GM12878 (cell line): ENCODE measurements at regions not wholly inside any gene's neighbourhood (a gene's known extent, or its start where the extent isn't known, plus 50 kb on each side); places are given as distances from the start of the nearest gene placed in this dataset.

Experiments
- ATAC-seq: fragments of 200-7000 bp; cut with Tn5 transposase; 3 replicates; pipeline ENCODE4 v1.9.1; 2020; ENCODE audit warnings: mild to moderate bottlenecking, moderate library complexity
- BruUV-seq: library from RNA; stranded (reverse); fragments of 400-500 nt; replicated peaks from 2 replicates; lab custom pipeline; 2021; lab: Mats Ljungman, UMichigan
- CTCF ChIA-PET: fragments of 300-600 bp; sonication (Branson Sonifier 250); formaldehyde crosslinking; extraction: SDS; loops from one replicate; lab custom pipeline; 2021; ENCODE audit warnings: inconsistent platforms; lab: Yijun Ruan, JAX
- POLR2A ChIA-PET: fragments of 350-600 bp; formaldehyde crosslinking; extraction: SDS; loops from one replicate; lab custom pipeline; 2021; ENCODE audit warnings: inconsistent platforms; lab: Charles Lee
- RAD21 ChIA-PET: fragments of 300-600 bp; sonication (Branson Sonifier 250); formaldehyde crosslinking; loops from one replicate; lab custom pipeline; 2023; ENCODE audit warnings: antibody characterized with exemption; ENCODE audit not compliant: unreplicated experiment; lab: Charles Lee
- SMC1A ChIA-PET: fragments of 300-600 bp; sonication (Branson Sonifier 250); formaldehyde crosslinking; loops from one replicate; lab custom pipeline; 2023; ENCODE audit not compliant: unreplicated experiment, uncharacterized antibody; lab: Charles Lee
- DNase-seq: peaks from one replicate; pipeline ENCODE4 v3.0.0-alpha.2; 2011; ENCODE audit warnings: low read depth, low spot score
- FAIRE-seq: peaks from 3 replicates; lab custom pipeline; 2011; peaks lifted over from hg19 to GRCh38; lab: Jason Lieb, UNC
- H2AFZ ChIP-seq: 2 replicates; pipeline ENCODE4 v1.6.0; 2011; ENCODE audit warnings: low read depth, low read length, control low read depth; ENCODE audit not compliant: control insufficient read depth
- H3K27ac ChIP-seq: 2 replicates; pipeline ENCODE4 v1.5.1; 2011; ENCODE audit warnings: control low read depth; ENCODE audit not compliant: control insufficient read depth, insufficient read depth
- H3K27me3 ChIP-seq, 2 experiments: replicated peaks in 1 of 2; 2 replicates each; pipeline versions ENCODE4 v1.6.0 to v1.6.1; 2011; ENCODE audit warnings: low read length in 1 of 2; ENCODE audit not compliant: control insufficient read depth in 2 of 2, insufficient read depth in 2 of 2
- H3K36me3 ChIP-seq, 2 experiments: 2 replicates each; pipeline ENCODE4 v1.5.1; 2011; ENCODE audit warnings: low read length in 1 of 2; ENCODE audit not compliant: control insufficient read depth in 2 of 2, insufficient read depth in 2 of 2
- H3K4me1 ChIP-seq: 2 replicates; pipeline ENCODE4 v1.6.1; 2011; ENCODE audit warnings: mild to moderate bottlenecking, low read length, moderate library complexity, mixed read lengths; ENCODE audit not compliant: control insufficient read depth, insufficient read depth
- H3K4me2 ChIP-seq: 2 replicates; pipeline ENCODE4 v1.6.0; 2011; ENCODE audit warnings: control low read depth; ENCODE audit not compliant: control insufficient read depth, insufficient read depth
- H3K4me3 ChIP-seq: fragments of 200-600 bp; sonication (generic); 2 replicates; pipeline ENCODE4 v1.5.1; 2016
- H3K79me2 ChIP-seq: 2 replicates; pipeline ENCODE4 v1.6.0; 2011; ENCODE audit warnings: low read length; ENCODE audit not compliant: control insufficient read depth, insufficient read depth
- H3K9ac ChIP-seq: 2 replicates; pipeline ENCODE4 v1.8.0; 2011; ENCODE audit warnings: low read length, control low read depth, mixed read lengths; ENCODE audit not compliant: control insufficient read depth, insufficient read depth
- H3K9me3 ChIP-seq: replicated peaks from 3 replicates; pipeline ENCODE4 v1.5.1; 2011; ENCODE audit warnings: mild to moderate bottlenecking, low read length; ENCODE audit not compliant: control insufficient read depth, insufficient read depth
- H4K20me1 ChIP-seq: 2 replicates; pipeline ENCODE4 v1.6.0; 2011; ENCODE audit not compliant: control insufficient read depth, insufficient read depth
- BACH1 ChIP-seq: fragments of 450-650 bp; IDR thresholded peaks from 2 replicates; pipeline ENCODE4 v1.6.1; 2017; ENCODE audit warnings: mild to moderate bottlenecking, borderline replicate concordance
- BCL11A ChIP-seq: IDR thresholded peaks from 2 replicates; pipeline ENCODE4 v1.6.1; 2011; ENCODE audit warnings: low read depth, low read length
- RBBP5 ChIP-seq: fragments of 200-600 bp; sonication (generic); conservative IDR thresholded peaks from 2 replicates; pipeline ENCODE4 v1.6.1; 2016
- RUNX3 ChIP-seq: IDR thresholded peaks from 2 replicates; pipeline ENCODE4 v1.6.1; 2012; ENCODE audit warnings: low read length, inconsistent platforms
- SKIL ChIP-seq: fragments of 450-650 bp; IDR thresholded peaks from 2 replicates; pipeline ENCODE4 v1.6.1; 2017; ENCODE audit warnings: mild to moderate bottlenecking, low read depth, inconsistent platforms; ENCODE audit not compliant: poor library complexity, severe bottlenecking
- SMAD5 ChIP-seq: IDR thresholded peaks from 2 replicates; pipeline ENCODE4 v1.6.1; 2016; ENCODE audit warnings: antibody characterized with exemption, low read depth
- TCF7 ChIP-seq: IDR thresholded peaks from 2 replicates; pipeline ENCODE4 v1.6.1; 2014; ENCODE audit warnings: antibody characterized with exemption, borderline replicate concordance
- WRNIP1 ChIP-seq: IDR thresholded peaks from 2 replicates; pipeline ENCODE4 v1.6.1; 2011; ENCODE audit warnings: low read depth, low read length, improper control_type of control experiment, borderline replicate concordance
- WGBS: methylation state at CpG from one replicate; pipeline ENCODE4 v1.1.6; 2016; ENCODE audit warnings: low lambda C conversion rate; ENCODE audit not compliant: insufficient replicate concordance, insufficient coverage; ENCODE audit errors: missing lambda C conversion rate; 5-methylcytosine and 5-hydroxymethylcytosine counted together
- in situ Hi-C: fragments of 300-500 bp; cut with MboI; formaldehyde crosslinking; loops from 9 replicates; pipeline ENCODE4 v1.14.3; 2018; ENCODE audit warnings: mixed read lengths
- intact Hi-C: fragments of 100-400 bp; cut with micrococcal nuclease; formaldehyde crosslinking; loops from one replicate; pipeline ENCODE4 v1.14.2; 2022; ENCODE audit not compliant: unreplicated experiment

- ChIA-PET CTCF (no interaction called here), POLR2A (no interaction called here)
- intact Hi-C loops, result loop anchor here (2.0 to 10.0 kb wide), 3 partner anchors 14 to 498 kb away; a partner anchor contains a TSS
Measured at GRCh38 chr6:27685279-27685678, 212.4 kb upstream of the ZNF184 start.

More at GRCh38 chr6:27685279-27685678, 212.4 kb upstream of the ZNF184 start:
- Histone ChIP-seq H3K4me1 (peaks cover 9% of the 10 kb centered on the region), H3K79me2 (no peaks in the 10 kb centered on the region), H3K27ac (no peak overlapping the region), H4K20me1 (no peaks in the 10 kb centered on the region), H3K4me2 (no peak overlapping the region), H2AFZ (no peak overlapping the region), H3K27me3 (no peaks in the 10 kb centered on the region), H3K36me3 (no peaks in the 10 kb centered on the region), H3K9me3 (no peaks in the 10 kb centered on the region), H3K4me3 (no peak overlapping the region), H3K9ac (no peak overlapping the region)
- no peak for ATAC-seq
- DNase-seq, result no peak
- 78% methylated on average over 8 of the region's 8 CpGs for WGBS
- in situ Hi-C loops, result loop anchor here (10.0 kb wide), 1 partner anchor 1370 kb away; no protein-coding TSS in a partner anchor
- FAIRE-seq, result no peak
- TF ChIP-seq BCL11A, result no peak
- no peak for TF ChIP-seq WRNIP1
- no peak for TF ChIP-seq RBBP5
- TF ChIP-seq SKIL, result peak; percentile 22
- no peak for TF ChIP-seq SMAD5
- TF ChIP-seq BACH1, result no peak
- no peak for TF ChIP-seq TCF7
- peak; percentile 41; the same call in 1 of the 2 replicates for TF ChIP-seq RUNX3
- no TSS peak for BruUV-seq
- ChIA-PET RAD21 (no interaction called here), SMC1A (interaction anchor here (1.2 kb wide), 1 partner anchor 167 kb away, joined by 3 read pairs; no protein-coding TSS in a partner anchor)
